Gastrocnemius medialis (tissue), 4 donors: ENCODE measurements at regions not wholly inside any gene's neighbourhood (a gene's known extent, or its start where the extent isn't known, plus 50 kb on each side); places are given as distances from the start of the nearest gene placed in this dataset.

ENCODE experiments used
- ATAC-seq, 2 donors: fragments of 150-250 bp; one replicate each; pipeline ENCODE4 v1.9.1; 2016
- DNase-seq, 2 donors: peaks; one replicate each; pipeline ENCODE4 v3.0.0-alpha.2; 2019
- H3K27ac ChIP-seq, 4 donors: fragments of 200-600 bp; sonication (generic); 1 replicate in 1 of 4; 2 replicates in 3 of 4; pipeline ENCODE4 v1.5.1; 2016 to 2018; ENCODE audit warnings: mild to moderate bottlenecking in 2 of 4, moderate library complexity in 1 of 4
- H3K27me3 ChIP-seq, 3 donors: fragments of 200-600 bp; sonication (generic) in 2 of 3; 1 replicate in 1 of 3; 2 replicates in 2 of 3; pipeline versions ENCODE4 v1.5.1 to v1.6.0; 2016 to 2019; ENCODE audit warnings: mild to moderate bottlenecking in 1 of 3, moderate library complexity in 1 of 3
- H3K36me3 ChIP-seq, 2 donors: fragments of 200-600 bp; sonication (generic) in 1 of 2; one replicate each; pipeline ENCODE4 v1.5.1; 2017 to 2018
- H3K4me1 ChIP-seq, 2 donors: fragments of 200-600 bp; sonication (generic) in 1 of 2; one replicate each; pipeline ENCODE4 v1.5.1; 2016 to 2017; ENCODE audit warnings: mild to moderate bottlenecking in 2 of 2
- H3K4me3 ChIP-seq, 4 donors: fragments of 200-600 bp; sonication (generic) in 3 of 4; 1 replicate in 1 of 4; 2 replicates in 3 of 4; pipeline ENCODE4 v1.5.1; 2016 to 2019; ENCODE audit warnings: mild to moderate bottlenecking in 2 of 4
- H3K9me3 ChIP-seq, 3 donors: fragments of 200-600 bp; sonication (generic) in 2 of 3; 1 replicate in 1 of 3; 2 replicates in 2 of 3; pipeline ENCODE4 v1.5.1; 2016 to 2019
- POLR2A ChIP-seq, 2 donors: fragments of 450-650 bp; IDR thresholded peaks; one replicate each; pipeline ENCODE4 v1.6.1; 2017; ENCODE audit warnings: antibody characterized with exemption in 2 of 2, mild to moderate bottlenecking in 2 of 2, moderate library complexity in 2 of 2
- in situ Hi-C, 4 donors: fragments of 200-750 bp; cut with MboI; loops; one replicate each; pipeline versions ENCODE4 v1.15.0 to v1.8.0; 2017; ENCODE audit warnings: low sequenced_read_pairs in 4 of 4
- intact Hi-C: fragments of 100-400 bp; cut with DNase I; formaldehyde crosslinking; loops from one replicate; pipeline ENCODE4 v1.15.1; 2023; ENCODE audit warnings: low total_unique reads
- TF ChIP-seq, protein P1 (sequence below), 5 experiments: fragments of 450-650 bp in 3 of 5; fragments of 200-600 bp in 2 of 5; sonication (generic) in 2 of 5; IDR thresholded peaks in 4 of 5; conservative IDR thresholded peaks in 1 of 5; 1 replicate in 4 of 5; 2 replicates in 1 of 5; pipeline ENCODE4 v1.5.1; 2016 to 2019; ENCODE audit warnings: antibody characterized with exemption in 5 of 5, mild to moderate bottlenecking in 3 of 5, moderate library complexity in 3 of 5

DNA sequence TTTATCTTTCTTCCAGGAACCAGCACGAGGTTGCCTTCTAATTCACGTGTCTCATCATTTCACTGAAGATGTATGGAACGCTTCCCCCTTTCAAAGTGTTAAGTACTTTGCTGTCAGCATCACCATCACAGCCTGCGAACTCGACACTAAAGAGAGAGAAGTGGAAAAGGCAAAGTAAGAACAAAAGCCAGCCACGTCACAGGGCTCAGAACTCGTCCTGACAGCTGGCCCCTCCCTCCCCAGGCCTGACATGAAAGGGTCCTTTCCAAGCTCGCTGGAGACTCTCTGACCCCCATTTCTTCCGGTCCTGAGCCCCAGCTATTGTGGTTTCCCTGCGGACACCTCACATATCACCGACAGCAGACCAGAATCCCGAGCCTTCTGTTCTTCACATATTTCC is 177.8 kb upstream of the NTM start:
- TF ChIP-seq POLR2A (IDR thresholded peaks at IDR 0.05): no peak
- TF ChIP-seq, protein P1, sequence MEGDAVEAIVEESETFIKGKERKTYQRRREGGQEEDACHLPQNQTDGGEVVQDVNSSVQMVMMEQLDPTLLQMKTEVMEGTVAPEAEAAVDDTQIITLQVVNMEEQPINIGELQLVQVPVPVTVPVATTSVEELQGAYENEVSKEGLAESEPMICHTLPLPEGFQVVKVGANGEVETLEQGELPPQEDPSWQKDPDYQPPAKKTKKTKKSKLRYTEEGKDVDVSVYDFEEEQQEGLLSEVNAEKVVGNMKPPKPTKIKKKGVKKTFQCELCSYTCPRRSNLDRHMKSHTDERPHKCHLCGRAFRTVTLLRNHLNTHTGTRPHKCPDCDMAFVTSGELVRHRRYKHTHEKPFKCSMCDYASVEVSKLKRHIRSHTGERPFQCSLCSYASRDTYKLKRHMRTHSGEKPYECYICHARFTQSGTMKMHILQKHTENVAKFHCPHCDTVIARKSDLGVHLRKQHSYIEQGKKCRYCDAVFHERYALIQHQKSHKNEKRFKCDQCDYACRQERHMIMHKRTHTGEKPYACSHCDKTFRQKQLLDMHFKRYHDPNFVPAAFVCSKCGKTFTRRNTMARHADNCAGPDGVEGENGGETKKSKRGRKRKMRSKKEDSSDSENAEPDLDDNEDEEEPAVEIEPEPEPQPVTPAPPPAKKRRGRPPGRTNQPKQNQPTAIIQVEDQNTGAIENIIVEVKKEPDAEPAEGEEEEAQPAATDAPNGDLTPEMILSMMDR (IDR thresholded peaks at IDR 0.05 in 4 of 5, conservative IDR thresholded peaks at IDR 0.05 in 1 of 5): no peak
- Histone ChIP-seq H3K27ac (no peak overlapping the region), H3K4me3 (no peak overlapping the region), H3K27me3 (no peaks in the 10 kb centered on the region), H3K4me1 (no peaks in the 10 kb centered on the region), H3K9me3 (no peaks in the 10 kb centered on the region), H3K36me3 (no peaks in the 10 kb centered on the region)
- no peak for DNase-seq
- intact Hi-C loops: no loop called here
- in situ Hi-C loops: no loop called here
- no peak for ATAC-seq

DNA sequence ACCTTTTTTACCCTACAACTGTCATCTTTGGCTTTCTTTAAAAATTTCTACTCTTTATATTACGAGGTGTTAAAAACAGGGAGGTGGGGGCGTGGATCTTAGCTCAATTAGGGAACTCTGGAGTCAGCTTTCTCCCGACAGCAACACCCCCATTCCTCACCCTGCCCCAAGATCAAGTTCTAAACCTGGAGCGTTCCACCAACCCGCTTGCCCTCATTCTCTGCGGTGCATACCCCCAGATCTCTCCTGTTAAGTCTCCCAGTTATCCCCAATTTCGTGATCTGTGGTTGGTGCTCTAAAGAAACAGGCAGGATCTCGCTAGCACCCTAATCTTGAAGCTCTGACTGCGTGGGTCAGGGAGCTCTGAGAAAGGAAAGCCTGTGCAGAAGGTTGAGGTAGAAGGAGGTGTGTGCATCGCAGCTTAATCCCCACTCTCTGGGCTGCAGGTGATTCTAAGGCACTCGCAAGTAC is 177.3 kb upstream of the NTM start:
- TF ChIP-seq, protein P1 (IDR thresholded peaks at IDR 0.05 in 4 of 5, conservative IDR thresholded peaks at IDR 0.05 in 1 of 5): no peak
- no peak for TF ChIP-seq POLR2A (IDR thresholded peaks at IDR 0.05)
- Histone ChIP-seq H3K4me1 (no peaks in the 10 kb centered on the region), H3K4me3 (no peak overlapping the region), H3K27ac (no peak overlapping the region), H3K27me3 (no peaks in the 10 kb centered on the region), H3K36me3 (no peaks in the 10 kb centered on the region), H3K9me3 (no peaks in the 10 kb centered on the region)
- in situ Hi-C loops (no loop called here), intact Hi-C loops (no loop called here)
- DNase-seq: no peak
- ATAC-seq: no peak

GRCh38 chr11:131194726-131195125 is 175.7 kb upstream of the NTM start:
- no peaks in the 10 kb centered on the region for H3K9me3 ChIP-seq
- no peaks in the 10 kb centered on the region for H3K36me3 ChIP-seq
- no peak for ATAC-seq
- no peak overlapping the region for H3K27ac ChIP-seq
- DNase-seq: no peak
- H3K27me3 ChIP-seq: no peaks in the 10 kb centered on the region
- intact Hi-C loops (no loop called here), in situ Hi-C loops (no loop called here)
- no peak for TF ChIP-seq POLR2A (IDR thresholded peaks at IDR 0.05)
- TF ChIP-seq, protein P1 (IDR thresholded peaks at IDR 0.05 in 4 of 5, conservative IDR thresholded peaks at IDR 0.05 in 1 of 5): no peak
- no peak overlapping the region for H3K4me3 ChIP-seq
- no peaks in the 10 kb centered on the region for H3K4me1 ChIP-seq

DNA sequence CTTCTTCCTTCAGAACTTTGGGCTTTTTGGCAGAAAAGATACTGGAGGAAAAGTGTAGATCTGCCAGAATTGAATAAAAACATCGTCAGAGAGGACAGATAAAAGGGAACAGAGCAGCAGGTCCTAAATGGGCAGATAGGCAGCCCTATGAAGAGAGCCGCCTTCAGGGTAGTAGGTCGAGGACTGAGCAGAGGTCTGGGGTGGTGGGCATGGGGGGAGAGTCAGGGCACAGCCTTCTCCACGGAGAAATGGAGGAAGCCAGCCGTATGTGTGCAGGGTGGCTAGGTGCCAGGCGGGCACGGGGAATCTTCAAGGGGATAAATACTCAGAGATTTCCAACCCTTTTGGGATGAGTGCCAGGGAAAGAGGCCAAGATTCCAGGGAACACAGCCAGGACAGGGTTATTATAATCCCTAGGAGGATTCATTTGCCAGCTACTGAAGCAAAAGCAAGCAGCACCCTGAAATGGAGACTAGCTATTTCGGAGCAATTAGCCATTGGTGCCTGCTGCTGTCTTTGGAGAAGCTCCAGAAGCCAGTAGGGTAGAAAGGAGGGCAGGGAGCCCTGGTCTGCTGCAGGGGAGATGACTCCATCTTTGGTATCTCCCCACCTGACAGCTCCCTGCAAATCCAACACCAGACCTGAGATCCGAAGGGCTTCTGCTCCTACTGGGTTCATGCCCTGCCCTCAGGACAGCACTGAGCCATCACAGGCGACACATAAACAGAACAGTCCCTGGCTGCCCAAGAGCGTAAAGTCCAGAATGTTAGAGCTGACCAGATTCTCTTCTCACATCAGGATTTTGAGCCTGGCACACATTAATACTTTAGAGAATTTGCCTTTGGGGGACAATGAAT is 174.5 kb upstream of the NTM start:
- H3K9me3 ChIP-seq: no peaks in the 10 kb centered on the region
- H3K36me3 ChIP-seq: no peaks in the 10 kb centered on the region
- in situ Hi-C loops (no loop called here), intact Hi-C loops (no loop called here)
- TF ChIP-seq POLR2A (IDR thresholded peaks at IDR 0.05): no peak
- TF ChIP-seq, protein P1 (IDR thresholded peaks at IDR 0.05 in 4 of 5, conservative IDR thresholded peaks at IDR 0.05 in 1 of 5): no peak
- ATAC-seq (no peak), DNase-seq (no peak)
- H3K4me1 ChIP-seq: no peaks in the 10 kb centered on the region
- peak overlapping the region in 1 of 4 donors; percentile 22 for H3K4me3 ChIP-seq
- H3K27ac ChIP-seq: no peak overlapping the region
- H3K27me3 ChIP-seq: no peaks in the 10 kb centered on the region
